ENCODE measurements at regions not wholly inside any gene's neighbourhood (a gene's known extent, or its start where the extent isn't known, plus 50 kb on each side); places are given as distances from the start of the nearest gene placed in this dataset.

DNA sequence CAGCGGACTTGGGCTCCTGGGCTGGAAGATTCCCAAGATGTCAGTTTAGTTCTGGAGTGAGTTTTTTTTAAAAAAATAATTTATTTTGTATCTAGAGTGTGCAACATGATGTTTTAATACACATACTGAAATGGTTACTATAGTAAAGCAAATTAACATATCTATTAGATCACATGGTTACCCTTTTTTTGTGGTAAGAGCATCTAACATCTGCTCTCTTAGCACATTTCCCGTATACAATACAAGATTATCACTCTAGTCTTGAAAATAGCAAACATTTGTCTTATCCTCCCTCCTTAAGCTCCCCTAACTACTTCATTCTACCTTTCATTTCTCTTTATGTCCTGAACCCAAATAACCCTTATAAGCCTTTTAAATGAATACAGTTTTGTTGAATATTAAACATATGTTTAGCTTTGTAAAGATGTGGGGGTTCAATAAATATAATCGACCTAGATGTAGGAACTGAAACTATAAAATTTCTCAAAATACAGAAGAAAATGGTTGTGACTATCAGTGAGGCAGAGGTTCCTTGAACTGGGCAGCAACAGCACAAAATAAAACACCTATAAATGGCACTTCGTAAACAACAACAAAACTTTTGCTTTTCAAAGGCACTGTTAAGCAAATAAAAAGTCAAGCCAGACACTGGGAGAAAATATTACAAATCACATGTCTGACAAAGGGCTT lies 466.6 kb downstream of the FGF9 start:
- H3K27ac ChIP-seq (ENCODE audit: low read depth) = no peak overlapping the region
- no peak overlapping the region for H3K4me2 ChIP-seq
- peaks cover 4% of the 10 kb centered on the region; the same call in 1 of the 2 replicates for H3K9me2 ChIP-seq (ENCODE audit: insufficient read depth)
- H3F3A ChIP-seq (replicated peaks; ENCODE audit: low read depth) = no peaks in the 10 kb centered on the region
- TF ChIP-seq REST (IDR thresholded peaks at IDR 0.05; ENCODE audit: unreplicated experiment) (no peak), ZNF331 (CRISPR knock-in tag; IDR thresholded peaks at IDR 0.05; ENCODE audit: low read depth) (no peak), ETS1 (IDR thresholded peaks at IDR 0.05) (no peak), ZNF114 (CRISPR knock-in tag; IDR thresholded peaks at IDR 0.05) (no peak), JUNB (IDR thresholded peaks at IDR 0.05; ENCODE audit: unreplicated experiment) (no peak), EZH2 (IDR thresholded peaks at IDR 0.05; ENCODE audit: low read depth, unreplicated experiment) (no peak), NANOG (IDR thresholded peaks at IDR 0.05; ENCODE audit: borderline replicate concordance) (no peak)
- TF ChIP-seq, protein P1, sequence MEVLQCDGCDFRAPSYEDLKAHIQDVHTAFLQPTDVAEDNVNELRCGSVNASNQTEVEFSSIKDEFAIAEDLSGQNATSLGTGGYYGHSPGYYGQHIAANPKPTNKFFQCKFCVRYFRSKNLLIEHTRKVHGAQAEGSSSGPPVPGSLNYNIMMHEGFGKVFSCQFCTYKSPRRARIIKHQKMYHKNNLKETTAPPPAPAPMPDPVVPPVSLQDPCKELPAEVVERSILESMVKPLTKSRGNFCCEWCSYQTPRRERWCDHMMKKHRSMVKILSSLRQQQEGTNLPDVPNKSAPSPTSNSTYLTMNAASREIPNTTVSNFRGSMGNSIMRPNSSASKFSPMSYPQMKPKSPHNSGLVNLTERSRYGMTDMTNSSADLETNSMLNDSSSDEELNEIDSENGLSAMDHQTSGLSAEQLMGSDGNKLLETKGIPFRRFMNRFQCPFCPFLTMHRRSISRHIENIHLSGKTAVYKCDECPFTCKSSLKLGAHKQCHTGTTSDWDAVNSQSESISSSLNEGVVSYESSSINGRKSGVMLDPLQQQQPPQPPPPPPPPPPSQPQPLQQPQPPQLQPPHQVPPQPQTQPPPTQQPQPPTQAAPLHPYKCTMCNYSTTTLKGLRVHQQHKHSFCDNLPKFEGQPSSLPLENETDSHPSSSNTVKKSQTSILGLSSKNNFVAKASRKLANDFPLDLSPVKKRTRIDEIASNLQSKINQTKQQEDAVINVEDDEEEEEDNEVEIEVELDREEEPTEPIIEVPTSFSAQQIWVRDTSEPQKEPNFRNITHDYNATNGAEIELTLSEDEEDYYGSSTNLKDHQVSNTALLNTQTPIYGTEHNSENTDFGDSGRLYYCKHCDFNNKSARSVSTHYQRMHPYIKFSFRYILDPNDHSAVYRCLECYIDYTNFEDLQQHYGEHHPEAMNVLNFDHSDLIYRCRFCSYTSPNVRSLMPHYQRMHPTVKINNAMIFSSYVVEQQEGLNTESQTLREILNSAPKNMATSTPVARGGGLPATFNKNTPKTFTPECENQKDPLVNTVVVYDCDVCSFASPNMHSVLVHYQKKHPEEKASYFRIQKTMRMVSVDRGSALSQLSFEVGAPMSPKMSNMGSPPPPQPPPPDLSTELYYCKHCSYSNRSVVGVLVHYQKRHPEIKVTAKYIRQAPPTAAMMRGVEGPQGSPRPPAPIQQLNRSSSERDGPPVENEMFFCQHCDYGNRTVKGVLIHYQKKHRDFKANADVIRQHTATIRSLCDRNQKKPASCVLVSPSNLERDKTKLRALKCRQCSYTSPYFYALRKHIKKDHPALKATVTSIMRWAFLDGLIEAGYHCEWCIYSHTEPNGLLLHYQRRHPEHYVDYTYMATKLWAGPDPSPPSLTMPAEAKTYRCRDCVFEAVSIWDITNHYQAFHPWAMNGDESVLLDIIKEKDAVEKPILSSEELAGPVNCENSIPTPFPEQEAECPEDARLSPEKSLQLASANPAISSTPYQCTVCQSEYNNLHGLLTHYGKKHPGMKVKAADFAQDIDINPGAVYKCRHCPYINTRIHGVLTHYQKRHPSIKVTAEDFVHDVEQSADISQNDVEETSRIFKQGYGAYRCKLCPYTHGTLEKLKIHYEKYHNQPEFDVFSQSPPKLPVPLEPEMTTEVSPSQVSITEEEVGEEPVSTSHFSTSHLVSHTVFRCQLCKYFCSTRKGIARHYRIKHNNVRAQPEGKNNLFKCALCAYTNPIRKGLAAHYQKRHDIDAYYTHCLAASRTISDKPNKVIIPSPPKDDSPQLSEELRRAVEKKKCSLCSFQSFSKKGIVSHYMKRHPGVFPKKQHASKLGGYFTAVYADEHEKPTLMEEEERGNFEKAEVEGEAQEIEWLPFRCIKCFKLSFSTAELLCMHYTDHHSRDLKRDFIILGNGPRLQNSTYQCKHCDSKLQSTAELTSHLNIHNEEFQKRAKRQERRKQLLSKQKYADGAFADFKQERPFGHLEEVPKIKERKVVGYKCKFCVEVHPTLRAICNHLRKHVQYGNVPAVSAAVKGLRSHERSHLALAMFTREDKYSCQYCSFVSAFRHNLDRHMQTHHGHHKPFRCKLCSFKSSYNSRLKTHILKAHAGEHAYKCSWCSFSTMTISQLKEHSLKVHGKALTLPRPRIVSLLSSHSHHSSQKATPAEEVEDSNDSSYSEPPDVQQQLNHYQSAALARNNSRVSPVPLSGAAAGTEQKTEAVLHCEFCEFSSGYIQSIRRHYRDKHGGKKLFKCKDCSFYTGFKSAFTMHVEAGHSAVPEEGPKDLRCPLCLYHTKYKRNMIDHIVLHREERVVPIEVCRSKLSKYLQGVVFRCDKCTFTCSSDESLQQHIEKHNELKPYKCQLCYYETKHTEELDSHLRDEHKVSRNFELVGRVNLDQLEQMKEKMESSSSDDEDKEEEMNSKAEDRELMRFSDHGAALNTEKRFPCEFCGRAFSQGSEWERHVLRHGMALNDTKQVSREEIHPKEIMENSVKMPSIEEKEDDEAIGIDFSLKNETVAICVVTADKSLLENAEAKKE (CRISPR knock-in tag; IDR thresholded peaks at IDR 0.05) = no peak
- TF ChIP-seq, protein P2, sequence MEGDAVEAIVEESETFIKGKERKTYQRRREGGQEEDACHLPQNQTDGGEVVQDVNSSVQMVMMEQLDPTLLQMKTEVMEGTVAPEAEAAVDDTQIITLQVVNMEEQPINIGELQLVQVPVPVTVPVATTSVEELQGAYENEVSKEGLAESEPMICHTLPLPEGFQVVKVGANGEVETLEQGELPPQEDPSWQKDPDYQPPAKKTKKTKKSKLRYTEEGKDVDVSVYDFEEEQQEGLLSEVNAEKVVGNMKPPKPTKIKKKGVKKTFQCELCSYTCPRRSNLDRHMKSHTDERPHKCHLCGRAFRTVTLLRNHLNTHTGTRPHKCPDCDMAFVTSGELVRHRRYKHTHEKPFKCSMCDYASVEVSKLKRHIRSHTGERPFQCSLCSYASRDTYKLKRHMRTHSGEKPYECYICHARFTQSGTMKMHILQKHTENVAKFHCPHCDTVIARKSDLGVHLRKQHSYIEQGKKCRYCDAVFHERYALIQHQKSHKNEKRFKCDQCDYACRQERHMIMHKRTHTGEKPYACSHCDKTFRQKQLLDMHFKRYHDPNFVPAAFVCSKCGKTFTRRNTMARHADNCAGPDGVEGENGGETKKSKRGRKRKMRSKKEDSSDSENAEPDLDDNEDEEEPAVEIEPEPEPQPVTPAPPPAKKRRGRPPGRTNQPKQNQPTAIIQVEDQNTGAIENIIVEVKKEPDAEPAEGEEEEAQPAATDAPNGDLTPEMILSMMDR (conservative IDR thresholded peaks at IDR 0.05; ENCODE audit: low read depth in 2 of 2) = no peak
- Mint-ChIP-seq H3K36me3 (ENCODE audit: low read depth) (no peaks in the 10 kb centered on the region), H3K4me1 (peaks cover 11% of the 10 kb centered on the region; the same call in 2 of the 3 replicates), H3K27ac (no peak overlapping the region), H3K9me3 (no peaks in the 10 kb centered on the region), H3K4me3 (no peak overlapping the region), H3K27me3 (ENCODE audit: insufficient read depth, low read depth, poor library complexity) (peaks cover 5% of the 10 kb centered on the region)
- no peak for DNase-seq (ENCODE audit: low spot score)
- H3K4me3 ChIP-seq = no peak overlapping the region
- H4K20me1 ChIP-seq (replicated peaks; ENCODE audit: insufficient read depth) = peaks cover 3% of the 10 kb centered on the region; the same call in 1 of the 2 replicates
- H3K36me3 ChIP-seq (ENCODE audit: insufficient read depth) = no peaks in the 10 kb centered on the region
- peaks cover 10% of the 10 kb centered on the region; the same call in 1 of the 2 replicates for H3K79me2 ChIP-seq (replicated peaks; ENCODE audit: insufficient read depth)
- H3K27me3 ChIP-seq (ENCODE audit: insufficient read depth) = no peaks in the 10 kb centered on the region
- H2AFZ ChIP-seq = no peak overlapping the region
- ATAC-seq = no peak
- peaks cover 15% of the 10 kb centered on the region for H3K4me1 ChIP-seq (ENCODE audit: insufficient read depth)

All from GM23338 (cell line).